Esophagus muscularis mucosa (tissue), 3 donors: ENCODE measurements at regions not wholly inside any gene's neighbourhood (a gene's known extent, or its start where the extent isn't known, plus 50 kb on each side); places are given as distances from the start of the nearest gene placed in this dataset.

ENCODE experiments used
- EP300 ChIP-seq: sonication (generic); formaldehyde crosslinking; IDR thresholded peaks from one replicate; pipeline ENCODE4 v1.6.1; 2017; ENCODE audit warnings: antibody characterized with exemption
- POLR2A ChIP-seq: fragments of 450-650 bp; IDR thresholded peaks from one replicate; pipeline ENCODE4 v1.6.1; 2017; ENCODE audit warnings: antibody characterized with exemption, moderate library complexity, mild to moderate bottlenecking, low read depth
- POLR2AphosphoS5 ChIP-seq, 2 donors: sonication (generic); formaldehyde crosslinking; IDR thresholded peaks; one replicate each; pipeline ENCODE4 v1.6.1; 2017; ENCODE audit warnings: antibody characterized with exemption in 2 of 2

DNA sequence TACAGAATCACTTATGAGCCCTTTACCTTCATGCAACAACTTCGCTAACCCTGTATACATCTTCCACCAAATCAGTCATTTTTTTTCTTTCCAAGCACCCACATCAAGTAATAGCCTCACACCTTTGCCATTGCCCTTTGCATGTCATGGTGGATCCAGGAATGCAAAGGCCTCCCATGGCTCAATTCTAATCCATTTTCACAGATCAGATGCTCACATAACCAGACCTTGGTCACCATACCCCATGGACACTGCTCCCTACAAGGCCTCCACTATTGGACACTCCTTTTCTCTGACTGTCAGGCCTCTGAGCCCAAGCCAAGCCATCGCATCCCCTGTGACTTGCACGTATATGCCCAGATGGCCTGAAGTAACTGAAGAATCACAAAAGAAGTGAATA, 179.5 kb downstream of the RASEF start:
- TF ChIP-seq EP300 (no peak), POLR2A (no peak), POLR2AphosphoS5 (IDR thresholded peaks at IDR 0.05) (no peak)
